H9 (cell line): ENCODE measurements at regions not wholly inside any gene's neighbourhood (a gene's known extent, or its start where the extent isn't known, plus 50 kb on each side); places are given as distances from the start of the nearest gene placed in this dataset.

Source experiments
- DNase-seq: peaks from one replicate; pipeline ENCODE4 v3.0.0-alpha.2; 2017
- H2AFZ ChIP-seq: one replicate; pipeline ENCODE4 v1.6.1; 2013; ENCODE audit warnings: mild to moderate bottlenecking, low read length, control low read depth, moderate library complexity
- H2AK5ac ChIP-seq: 2 replicates; pipeline ENCODE4 v1.6.1; 2013; ENCODE audit warnings: low read length, control low read depth, mixed read lengths; ENCODE audit not compliant: insufficient read length
- H2BK120ac ChIP-seq: one replicate; pipeline ENCODE4 v1.6.1; 2013; ENCODE audit warnings: low read depth, mild to moderate bottlenecking, low read length, control low read depth, inconsistent platforms; ENCODE audit not compliant: poor library complexity, severe bottlenecking
- H2BK12ac ChIP-seq: 2 replicates; pipeline ENCODE4 v1.6.1; 2013; ENCODE audit warnings: low read length, control low read depth, mixed read lengths, low read depth; ENCODE audit not compliant: insufficient read length
- H2BK15ac ChIP-seq: 2 replicates; pipeline ENCODE4 v1.6.1; 2013; ENCODE audit warnings: low read depth, low read length, control low read depth
- H2BK20ac ChIP-seq: one replicate; pipeline ENCODE4 v1.6.1; 2013; ENCODE audit warnings: low read depth, mild to moderate bottlenecking, low read length, control low read depth, inconsistent platforms; ENCODE audit not compliant: poor library complexity, severe bottlenecking
- H2BK5ac ChIP-seq: 2 replicates; pipeline ENCODE4 v1.6.1; 2013; ENCODE audit warnings: low read length, control low read depth, mixed read lengths; ENCODE audit not compliant: insufficient read length
- H3K14ac ChIP-seq: 2 replicates; pipeline ENCODE4 v1.6.1; 2013; ENCODE audit warnings: low read length, control low read depth; ENCODE audit not compliant: insufficient read depth
- H3K18ac ChIP-seq: 2 replicates; pipeline ENCODE4 v1.6.1; 2013; ENCODE audit warnings: low read depth, mild to moderate bottlenecking, mixed read lengths, low read length, control low read depth; ENCODE audit not compliant: insufficient read length
- H3K23ac ChIP-seq: 2 replicates; pipeline ENCODE4 v1.6.1; 2013; ENCODE audit warnings: low read length, control low read depth, mixed read lengths, low read depth; ENCODE audit not compliant: insufficient read length
- H3K23me2 ChIP-seq: 2 replicates; pipeline ENCODE4 v1.6.1; 2013; ENCODE audit warnings: low read depth, mild to moderate bottlenecking, mixed read lengths, low read length, control low read depth; ENCODE audit not compliant: insufficient read length, poor library complexity, severe bottlenecking
- H3K27ac ChIP-seq: 2 replicates; pipeline ENCODE4 v1.5.1; 2013; ENCODE audit warnings: low read length, control low read depth, mixed read lengths, low read depth; ENCODE audit not compliant: insufficient read length
- H3K27me3 ChIP-seq: 2 replicates; pipeline ENCODE4 v1.6.1; 2013; ENCODE audit warnings: low read length, control low read depth, inconsistent platforms; ENCODE audit not compliant: insufficient read depth
- H3K4ac ChIP-seq: 2 replicates; pipeline ENCODE4 v1.6.1; 2013; ENCODE audit warnings: low read depth, mild to moderate bottlenecking, control low read depth, inconsistent platforms, low read length, moderate library complexity
- H3K4me1 ChIP-seq: 2 replicates; pipeline ENCODE4 v1.6.1; 2013; ENCODE audit warnings: low read length, control low read depth, inconsistent platforms; ENCODE audit not compliant: insufficient read depth
- H3K4me2 ChIP-seq: 2 replicates; pipeline ENCODE4 v1.6.1; 2013; ENCODE audit warnings: low read length, control low read depth, mixed read lengths; ENCODE audit not compliant: insufficient read length, insufficient read depth
- H3K56ac ChIP-seq: 2 replicates; pipeline ENCODE4 v1.6.1; 2013; ENCODE audit warnings: low read depth, mild to moderate bottlenecking, mixed read lengths, low read length, control low read depth; ENCODE audit not compliant: insufficient read length
- H3K79me1 ChIP-seq: 2 replicates; pipeline ENCODE4 v1.6.1; 2013; ENCODE audit warnings: low read depth, mild to moderate bottlenecking, moderate library complexity, low read length, control low read depth, inconsistent platforms; ENCODE audit not compliant: insufficient read depth, poor library complexity, severe bottlenecking
- H3K79me2 ChIP-seq: 2 replicates; pipeline ENCODE4 v1.6.1; 2013; ENCODE audit warnings: low read length, control low read depth, inconsistent platforms; ENCODE audit not compliant: insufficient read depth
- H3K9ac ChIP-seq: 2 replicates; pipeline ENCODE4 v1.6.1; 2013; ENCODE audit warnings: low read length, control low read depth, mixed read lengths; ENCODE audit not compliant: insufficient read length; ENCODE audit errors: extremely low read depth
- H3K9me3 ChIP-seq: one replicate; pipeline ENCODE4 v1.6.1; 2013; ENCODE audit warnings: low read depth, low read length, inconsistent platforms; ENCODE audit not compliant: control insufficient read depth
- H3T11ph ChIP-seq: one replicate; pipeline ENCODE4 v1.6.1; 2013; ENCODE audit warnings: mild to moderate bottlenecking, low read length, control low read depth, inconsistent platforms
- H4K20me1 ChIP-seq: one replicate; pipeline ENCODE4 v1.6.1; 2013; ENCODE audit not compliant: control insufficient read depth, insufficient read length, insufficient read depth
- H4K5ac ChIP-seq: 2 replicates; pipeline ENCODE4 v1.6.1; 2013; ENCODE audit warnings: low read depth, mild to moderate bottlenecking, mixed read lengths, low read length, control low read depth; ENCODE audit not compliant: insufficient read length
- H4K8ac ChIP-seq: replicated peaks from 2 replicates; pipeline ENCODE4 v1.6.1; 2013; ENCODE audit warnings: low read length, control low read depth, mixed read lengths, low read depth; ENCODE audit not compliant: insufficient read length
- H4K91ac ChIP-seq: 2 replicates; pipeline ENCODE4 v1.6.1; 2013; ENCODE audit warnings: low read depth, mild to moderate bottlenecking, moderate library complexity, mixed read lengths, low read length, control low read depth; ENCODE audit not compliant: insufficient read length
- H3K27ac Mint-ChIP-seq, 3 experiments: 2 replicates in 2 of 3; 3 replicates in 1 of 3; pipeline ENCODE4 v1.8.0; 2020 to 2021; ENCODE audit warnings: mixed read lengths in 3 of 3, mild to moderate bottlenecking in 1 of 3, moderate library complexity in 1 of 3
- H3K27me3 Mint-ChIP-seq: 2 replicates; pipeline ENCODE4 v1.8.0; 2021; ENCODE audit warnings: low read depth, mild to moderate bottlenecking, moderate library complexity, mixed read lengths
- H3K36me3 Mint-ChIP-seq, 3 experiments: 2 replicates in 2 of 3; 3 replicates in 1 of 3; pipeline ENCODE4 v1.8.0; 2020 to 2021; ENCODE audit warnings: low read depth in 3 of 3, mixed read lengths in 3 of 3; ENCODE audit not compliant: insufficient read depth in 1 of 3
- H3K4me1 Mint-ChIP-seq, 2 experiments: 2 replicates each; pipeline ENCODE4 v1.8.0; 2020; ENCODE audit warnings: mixed read lengths in 2 of 2
- H3K4me3 Mint-ChIP-seq, 2 experiments: 2 replicates in 1 of 2; 3 replicates in 1 of 2; pipeline ENCODE4 v1.8.0; 2020 to 2021; ENCODE audit warnings: mild to moderate bottlenecking in 2 of 2, mixed read lengths in 2 of 2, moderate library complexity in 1 of 2
- H3K9me3 Mint-ChIP-seq, 2 experiments: 2 replicates in 1 of 2; 3 replicates in 1 of 2; pipeline ENCODE4 v1.8.0; 2020; ENCODE audit warnings: mild to moderate bottlenecking in 2 of 2, mixed read lengths in 2 of 2, moderate library complexity in 1 of 2
- CTCF ChIP-seq: fragments of 200-600 bp; sonication (generic); conservative IDR thresholded peaks from 3 replicates; pipeline ENCODE4 v1.8.0; 2021; ENCODE audit warnings: antibody characterized with exemption, mild to moderate bottlenecking
- WGBS: extraction: QIAGEN DNeasy Blood & Tissue Kit; methylation state at CpG from one replicate; pipeline ENCODE4 v1.1.7; 2013; ENCODE audit warnings: missing lambda C conversion rate, low lambda C conversion rate, mixed read lengths; ENCODE audit not compliant: insufficient read length; ENCODE audit errors: extremely low coverage; 5-methylcytosine and 5-hydroxymethylcytosine counted together

- Histone ChIP-seq H3K9me3 (no peaks in the 10 kb centered on the region), H3K79me1 (no peaks in the 10 kb centered on the region), H3K23me2 (no peaks in the 10 kb centered on the region), H3K27me3 (no peaks in the 10 kb centered on the region), H3K4me1 (no peaks in the 10 kb centered on the region), H2BK120ac (no peak overlapping the region), H3K23ac (no peak overlapping the region), H2BK15ac (no peak overlapping the region), H3T11ph (no peak overlapping the region), H4K8ac (no peak overlapping the region), H3K27ac (no peak overlapping the region), H2BK12ac (no peak overlapping the region), H2BK20ac (no peak overlapping the region), H3K9ac (no peak overlapping the region), H4K5ac (no peak overlapping the region), H2AK5ac (no peak overlapping the region), H3K4ac (no peak overlapping the region), H3K56ac (no peak overlapping the region), H2BK5ac (no peak overlapping the region), H3K79me2 (no peaks in the 10 kb centered on the region), H2AFZ (no peak overlapping the region), H4K91ac (no peak overlapping the region), H3K18ac (no peak overlapping the region), H4K20me1 (no peaks in the 10 kb centered on the region), H3K14ac (no peak overlapping the region), H3K4me2 (no peak overlapping the region)
- no CpG with 5 or more reads among the region's 2 CpGs for WGBS
- no peak overlapping the region for H3K27ac Mint-ChIP-seq
- no peak overlapping the region for H3K4me3 Mint-ChIP-seq
- peaks cover 2% of the 10 kb centered on the region in 2 experiments; a peak in 2 of 4 replicates for H3K4me1 Mint-ChIP-seq
- no peaks in the 10 kb centered on the region; a peak in 1 of 5 replicates for H3K9me3 Mint-ChIP-seq
- H3K27me3 Mint-ChIP-seq = no peaks in the 10 kb centered on the region
- DNase-seq = no peak
- H3K36me3 Mint-ChIP-seq = no peaks in the 10 kb centered on the region; a peak in 1 of 7 replicates
- TF ChIP-seq CTCF = no peak
Measured at GRCh38 chr4:12403175-12403574, 974.5 kb upstream of the HS3ST1 start.
